ENCODE measurements at regions not wholly inside any gene's neighbourhood (a gene's known extent, or its start where the extent isn't known, plus 50 kb on each side); places are given as distances from the start of the nearest gene placed in this dataset.

GRCh38 chr5:82702046-82702445 is 375.1 kb downstream of the TMEM167A start:
- no TSS peak for BruUV-seq (replicated peaks)
- H3K9me3 ChIP-seq (replicated peaks; ENCODE audit: control insufficient read depth, insufficient read depth, low read length): no peaks in the 10 kb centered on the region
- H3K4me3 ChIP-seq: no peak overlapping the region
- no peak overlapping the region for H3K9ac ChIP-seq (ENCODE audit: control insufficient read depth, insufficient read depth, low read length)
- 0% methylated on average over 1 of the region's 1 CpG for WGBS (ENCODE audit: insufficient coverage, insufficient replicate concordance, low lambda C conversion rate, missing lambda C conversion rate)
- H3K4me2 ChIP-seq (ENCODE audit: control insufficient read depth, insufficient read depth): no peak overlapping the region
- H3K79me2 ChIP-seq (ENCODE audit: control insufficient read depth, insufficient read depth, low read length): no peaks in the 10 kb centered on the region
- SMC1A ChIA-PET (ENCODE audit: uncharacterized antibody, unreplicated experiment): no interaction called here
- H3K27ac ChIP-seq (ENCODE audit: control insufficient read depth, insufficient read depth): no peak overlapping the region
- RAD21 ChIA-PET (ENCODE audit: unreplicated experiment): no interaction called here
- intact Hi-C loops (cut with micrococcal nuclease; ENCODE audit: unreplicated experiment): no loop called here
- H3K4me1 ChIP-seq (ENCODE audit: control insufficient read depth, insufficient read depth, low read length): no peaks in the 10 kb centered on the region
- ATAC-seq: no peak
- no peak overlapping the region for H2AFZ ChIP-seq (ENCODE audit: control insufficient read depth, low read depth, low read length)
- no peaks in the 10 kb centered on the region for H3K36me3 ChIP-seq (ENCODE audit: control insufficient read depth in 2 of 2, insufficient read depth in 2 of 2, low read length in 1 of 2)
- POLR2A ChIA-PET: no interaction called here
- in situ Hi-C loops (cut with MboI): no loop called here
- no peak for DNase-seq (ENCODE audit: low read depth, low spot score)
- no peaks in the 10 kb centered on the region for H3K27me3 ChIP-seq (replicated peaks in 1 of 2; ENCODE audit: control insufficient read depth in 2 of 2, insufficient read depth in 2 of 2, low read length in 1 of 2)
- CTCF ChIA-PET: interaction anchor here (1.0 to 1.3 kb wide), 2 partner anchors 10 to 11 kb away, joined by 3 to 4 read pairs; no protein-coding TSS in a partner anchor
- no peaks in the 10 kb centered on the region for H4K20me1 ChIP-seq (ENCODE audit: control insufficient read depth, insufficient read depth)
- TF ChIP-seq BMI1 (IDR thresholded peaks at IDR 0.05; ENCODE audit: borderline replicate concordance) (no peak), KDM1A (IDR thresholded peaks at IDR 0.05; ENCODE audit: borderline replicate concordance) (no peak), USF2 (IDR thresholded peaks at IDR 0.05; ENCODE audit: borderline replicate concordance, low read depth, low read length) (no peak), PAX5 (IDR thresholded peaks at IDR 0.05; ENCODE audit: borderline replicate concordance, low read depth, low read length) (no peak), HDAC6 (IDR thresholded peaks at IDR 0.05; ENCODE audit: unreplicated experiment) (no peak), RAD51 (IDR thresholded peaks at IDR 0.05) (no peak), WRNIP1 (IDR thresholded peaks at IDR 0.05; ENCODE audit: borderline replicate concordance, low read depth, low read length) (no peak)
- TF ChIP-seq, protein P1, sequence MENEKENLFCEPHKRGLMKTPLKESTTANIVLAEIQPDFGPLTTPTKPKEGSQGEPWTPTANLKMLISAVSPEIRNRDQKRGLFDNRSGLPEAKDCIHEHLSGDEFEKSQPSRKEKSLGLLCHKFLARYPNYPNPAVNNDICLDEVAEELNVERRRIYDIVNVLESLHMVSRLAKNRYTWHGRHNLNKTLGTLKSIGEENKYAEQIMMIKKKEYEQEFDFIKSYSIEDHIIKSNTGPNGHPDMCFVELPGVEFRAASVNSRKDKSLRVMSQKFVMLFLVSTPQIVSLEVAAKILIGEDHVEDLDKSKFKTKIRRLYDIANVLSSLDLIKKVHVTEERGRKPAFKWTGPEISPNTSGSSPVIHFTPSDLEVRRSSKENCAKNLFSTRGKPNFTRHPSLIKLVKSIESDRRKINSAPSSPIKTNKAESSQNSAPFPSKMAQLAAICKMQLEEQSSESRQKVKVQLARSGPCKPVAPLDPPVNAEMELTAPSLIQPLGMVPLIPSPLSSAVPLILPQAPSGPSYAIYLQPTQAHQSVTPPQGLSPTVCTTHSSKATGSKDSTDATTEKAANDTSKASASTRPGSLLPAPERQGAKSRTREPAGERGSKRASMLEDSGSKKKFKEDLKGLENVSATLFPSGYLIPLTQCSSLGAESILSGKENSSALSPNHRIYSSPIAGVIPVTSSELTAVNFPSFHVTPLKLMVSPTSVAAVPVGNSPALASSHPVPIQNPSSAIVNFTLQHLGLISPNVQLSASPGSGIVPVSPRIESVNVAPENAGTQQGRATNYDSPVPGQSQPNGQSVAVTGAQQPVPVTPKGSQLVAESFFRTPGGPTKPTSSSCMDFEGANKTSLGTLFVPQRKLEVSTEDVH (IDR thresholded peaks at IDR 0.05; ENCODE audit: low read depth, partially characterized antibody): no peak
- FAIRE-seq: no peak

Data from GM12878 (cell line).